ENCODE measurements at regions not wholly inside any gene's neighbourhood (a gene's known extent, or its start where the extent isn't known, plus 50 kb on each side); places are given as distances from the start of the nearest gene placed in this dataset.

- TF ChIP-seq POLR2A (IDR thresholded peaks at IDR 0.05; ENCODE audit: low read length) (no peak), GATA1 (IDR thresholded peaks at IDR 0.05; ENCODE audit: low read depth, low read length) (no peak)
Measured at GRCh38 chr1:56133522-56134472, 445.6 kb downstream of the PLPP3 start.

Measured in erythroblast (primary cell).